ENCODE measurements at regions not wholly inside any gene's neighbourhood (a gene's known extent, or its start where the extent isn't known, plus 50 kb on each side); places are given as distances from the start of the nearest gene placed in this dataset.

DNA sequence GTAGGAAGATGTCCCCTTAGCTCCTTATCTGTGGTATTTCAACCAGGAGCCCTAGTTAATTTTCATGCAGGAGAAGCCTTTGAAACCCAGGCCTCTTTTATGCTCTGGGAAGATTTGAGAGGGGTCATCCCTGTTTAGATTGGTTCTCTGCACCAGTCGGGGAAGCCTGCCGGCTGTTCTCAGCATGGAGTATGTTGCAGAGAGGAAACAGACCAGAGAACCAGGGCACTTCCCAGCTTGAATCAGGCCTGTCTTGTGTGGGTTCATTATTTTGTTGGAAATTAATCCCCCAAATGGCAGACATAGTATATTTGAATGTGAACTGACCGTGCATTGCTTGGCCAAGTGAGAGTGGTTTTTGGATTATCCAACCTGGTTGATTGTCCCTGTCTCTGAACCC, 1082.1 kb upstream of the RBFOX1 start:
- DNase-seq (ENCODE audit: missing footprints): no peak
- intact Hi-C loops (cut with DNase I): no loop called here
- ATAC-seq: no peak

DNA sequence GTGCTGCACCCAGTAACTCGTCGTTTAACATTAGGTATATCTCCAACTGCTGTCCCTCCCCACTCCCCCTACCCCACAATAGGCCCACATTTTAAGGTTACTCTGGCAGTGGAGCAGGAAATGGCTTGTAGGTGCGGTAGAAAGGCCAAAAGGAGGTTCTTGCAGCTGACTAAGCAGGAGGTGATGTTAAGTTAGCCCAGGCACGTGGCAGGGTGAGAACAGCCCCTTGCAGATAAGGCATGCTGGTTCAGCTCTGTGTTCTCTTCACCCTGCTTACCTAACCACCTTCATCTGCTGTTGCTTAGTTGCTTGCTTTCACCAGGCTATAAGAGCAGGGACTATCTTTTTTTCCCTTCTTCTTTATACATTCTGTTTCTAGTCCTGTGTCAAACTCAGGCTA, 1082.8 kb upstream of the RBFOX1 start:
- DNase-seq (ENCODE audit: missing footprints): no peak
- intact Hi-C loops (cut with DNase I): no loop called here
- no peak for ATAC-seq

GRCh38 chr16:6248199-6248598, 1084.4 kb upstream of the RBFOX1 start:
- ATAC-seq (no peak), DNase-seq (ENCODE audit: missing footprints) (no peak)
- intact Hi-C loops (cut with DNase I): no loop called here

GRCh38 chr16:6247775-6248174, 1084.9 kb upstream of the RBFOX1 start:
- no peak for ATAC-seq
- intact Hi-C loops (cut with DNase I): no loop called here
- DNase-seq (ENCODE audit: missing footprints): no peak

DNA sequence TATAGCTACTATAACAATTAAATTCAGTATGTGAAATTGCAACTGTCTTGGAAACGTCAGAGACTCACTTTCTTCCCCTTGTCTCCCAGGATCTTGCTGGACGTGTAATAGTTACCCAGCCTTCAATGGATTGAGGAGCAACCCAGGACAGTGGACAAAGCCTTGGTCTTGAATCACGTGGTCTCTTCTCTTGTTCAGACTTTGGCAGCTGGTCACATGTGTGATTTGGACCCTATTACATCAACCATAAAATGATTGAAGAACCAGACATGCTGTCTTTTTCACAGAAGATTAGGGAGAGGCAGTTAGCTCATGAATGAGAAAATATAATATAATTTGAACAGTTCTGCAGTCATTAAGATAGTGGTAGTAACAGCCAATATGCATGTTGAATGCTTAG, 1085.5 kb upstream of the RBFOX1 start:
- DNase-seq (ENCODE audit: missing footprints) (no peak), ATAC-seq (no peak)
- intact Hi-C loops (cut with DNase I): no loop called here

GRCh38 chr16:6246266-6246665, 1086.4 kb upstream of the RBFOX1 start:
- intact Hi-C loops (cut with DNase I): no loop called here
- DNase-seq (ENCODE audit: missing footprints): no peak
- ATAC-seq: no peak

DNA sequence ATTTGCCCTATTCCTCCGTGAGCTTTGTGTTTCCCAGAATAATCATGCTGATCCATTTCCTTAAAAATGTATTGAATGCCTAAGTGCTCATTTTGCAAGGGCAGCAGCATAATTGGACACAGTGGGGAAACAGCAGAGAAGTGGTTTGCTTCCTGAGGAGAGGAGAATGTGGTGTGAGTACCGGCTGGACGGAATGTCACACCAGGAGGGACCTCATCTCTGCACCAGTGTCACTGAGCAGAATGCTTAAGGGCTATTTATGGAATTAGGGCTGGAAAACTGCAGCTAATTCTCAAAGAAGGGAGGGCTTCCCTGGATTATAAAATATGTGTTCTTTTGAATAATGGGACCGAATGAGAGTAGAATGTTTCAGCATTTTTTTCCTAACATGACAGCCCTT, 1100.6 kb upstream of the RBFOX1 start:
- DNase-seq (ENCODE audit: missing footprints) (no peak), ATAC-seq (no peak)
- intact Hi-C loops (cut with DNase I): no loop called here

- ATAC-seq: no peak
- intact Hi-C loops (cut with DNase I): no loop called here
- no peak for DNase-seq (ENCODE audit: missing footprints)
Measured at GRCh38 chr16:6231398-6231797, 1101.2 kb upstream of the RBFOX1 start.

DNA sequence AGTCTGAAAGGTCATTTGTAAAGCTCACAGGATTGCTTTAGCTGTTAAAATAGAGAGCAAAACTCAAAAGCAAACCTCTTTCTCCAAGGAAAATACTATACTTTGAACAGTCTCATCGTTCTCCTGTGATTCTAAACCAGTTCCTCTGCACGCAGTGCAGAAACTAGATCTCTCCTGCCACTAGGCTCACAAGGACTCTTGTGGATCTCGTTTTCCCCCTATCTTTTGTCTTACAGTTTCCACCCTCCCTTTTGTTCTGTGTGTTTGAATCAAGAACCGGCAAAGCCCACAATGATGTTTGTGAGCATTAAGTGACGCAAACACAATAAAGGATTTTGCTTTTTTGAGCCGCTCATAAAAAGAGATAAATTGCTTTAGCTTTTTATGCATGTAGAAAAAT, 1103.5 kb upstream of the RBFOX1 start:
- DNase-seq (ENCODE audit: missing footprints) (no peak), ATAC-seq (no peak)
- intact Hi-C loops (cut with DNase I): no loop called here

DNA sequence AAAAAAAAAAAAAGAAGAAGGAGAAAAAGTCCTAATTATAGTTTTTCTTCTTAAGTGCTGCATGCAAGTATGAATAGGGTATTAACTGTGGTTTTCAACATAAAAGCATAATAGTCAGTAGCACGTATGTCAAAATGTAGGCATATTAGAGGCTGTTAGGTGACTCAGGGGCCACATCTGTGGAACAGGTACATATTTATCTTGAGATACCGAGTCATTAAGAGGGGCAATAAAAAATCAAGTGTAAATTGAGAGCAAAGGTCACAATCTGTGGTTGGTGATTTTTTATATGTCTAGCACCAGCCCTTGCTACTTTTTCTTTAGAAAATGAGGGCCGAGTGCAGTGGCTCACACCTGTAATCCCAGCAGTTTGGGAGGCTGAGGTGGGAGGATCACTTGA, 1113.8 kb upstream of the RBFOX1 start:
- intact Hi-C loops (cut with DNase I): no loop called here
- ATAC-seq (no peak), DNase-seq (ENCODE audit: missing footprints) (no peak)

- DNase-seq (ENCODE audit: missing footprints) (no peak), ATAC-seq (no peak)
- intact Hi-C loops (cut with DNase I): no loop called here
Measured at GRCh38 chr16:6216836-6217235, 1115.8 kb upstream of the RBFOX1 start.

DNA sequence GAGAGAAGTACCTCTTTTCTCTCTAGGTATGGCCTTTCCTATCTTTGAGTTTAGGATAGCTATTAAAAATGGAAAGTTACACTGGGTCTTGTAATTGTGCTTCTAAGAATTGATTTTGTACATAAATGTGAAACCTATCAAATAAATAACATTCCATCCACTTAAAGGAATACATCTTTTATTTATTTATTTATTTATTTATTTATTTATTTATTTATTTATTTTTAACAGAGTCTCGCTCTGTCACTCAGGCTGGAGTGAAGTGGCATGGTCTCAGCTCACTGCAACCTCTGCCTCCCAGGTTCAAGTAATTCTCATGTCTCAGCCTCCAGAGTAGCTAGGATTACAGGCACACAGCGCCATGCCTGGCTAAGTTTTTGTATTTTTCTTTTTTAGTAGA, 1114.0 kb upstream of the EEF2KMT start:
- intact Hi-C loops (cut with DNase I): no loop called here
- ATAC-seq: no peak
- no peak for DNase-seq (ENCODE audit: missing footprints)

DNA sequence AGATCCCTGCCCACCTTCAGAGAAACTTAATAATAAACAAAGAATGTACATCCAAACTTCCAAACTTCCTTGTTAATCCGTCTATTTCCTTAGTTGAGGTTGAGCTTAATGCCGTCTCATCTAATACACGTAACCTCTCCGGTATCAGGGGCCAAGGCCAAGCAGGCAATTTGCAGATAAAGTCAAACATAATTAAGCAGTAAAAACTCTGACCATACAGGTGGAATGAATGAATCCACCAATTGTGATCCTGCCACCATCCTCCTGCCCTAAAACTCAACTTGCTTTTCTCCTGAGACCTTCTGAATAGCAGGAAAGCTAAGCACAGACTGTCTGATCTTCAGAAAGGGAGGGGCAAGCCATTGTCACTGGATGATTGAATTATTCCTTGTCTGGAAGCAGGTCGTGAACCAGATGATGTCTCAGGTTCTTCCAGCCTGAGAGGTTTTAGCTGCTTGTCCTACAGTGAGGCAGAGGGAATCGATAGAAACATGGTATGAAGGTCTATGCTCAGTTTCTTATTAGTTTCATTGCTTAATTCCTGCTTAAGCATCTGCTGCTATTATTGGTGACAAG, 1111.8 kb upstream of the EEF2KMT start:
- ATAC-seq (no peak), DNase-seq (ENCODE audit: missing footprints) (no peak)
- intact Hi-C loops (cut with DNase I): no loop called here

DNA sequence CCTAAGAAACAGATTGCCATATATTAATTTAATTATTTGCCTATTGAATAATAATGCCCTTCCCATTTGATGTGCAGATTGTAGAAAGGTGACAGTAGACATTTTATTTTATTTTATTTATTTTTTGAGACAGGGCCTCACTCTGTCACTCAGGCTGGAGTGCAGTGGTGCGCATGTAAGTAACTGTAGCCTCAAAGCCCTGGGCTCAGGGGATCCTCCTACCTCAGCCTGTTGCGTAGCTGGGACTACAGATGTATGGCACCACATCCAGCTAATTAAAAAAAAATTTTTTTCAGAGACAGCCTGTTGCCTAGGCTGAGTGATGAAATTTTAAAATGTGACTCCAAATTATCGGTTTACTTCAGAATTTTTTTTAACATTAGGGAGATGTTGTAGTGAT, 1110.0 kb upstream of the EEF2KMT start:
- ATAC-seq: no peak
- no peak for DNase-seq (ENCODE audit: missing footprints)
- intact Hi-C loops (cut with DNase I): no loop called here

DNA sequence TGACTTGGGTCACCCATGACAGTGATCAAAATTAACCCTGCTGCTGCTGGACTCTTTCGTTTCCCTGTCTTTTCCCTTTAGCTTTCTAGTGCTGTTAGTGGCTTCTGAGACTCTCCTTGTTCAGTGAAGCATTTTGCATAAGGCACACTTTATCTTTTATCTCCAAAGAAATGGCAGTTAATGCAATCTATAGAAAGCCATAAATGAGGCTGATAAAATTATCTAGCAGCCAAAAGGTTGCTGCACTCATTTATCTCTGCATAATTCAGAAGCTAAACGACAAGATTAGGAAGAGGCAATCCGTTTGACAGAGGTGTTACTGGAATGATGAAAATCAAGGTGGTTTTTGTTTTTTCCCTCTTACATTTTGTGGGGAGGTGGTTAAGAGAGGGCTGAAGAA, 1109.5 kb upstream of the EEF2KMT start:
- no peak for DNase-seq (ENCODE audit: missing footprints)

GRCh38 chr16:6206080-6206479, 1108.5 kb upstream of the EEF2KMT start:
- DNase-seq (ENCODE audit: missing footprints) (no peak), ATAC-seq (no peak)
- intact Hi-C loops (cut with DNase I): no loop called here

More for the DNA sequence above, 1109.5 kb upstream of the EEF2KMT start:
- intact Hi-C loops (cut with DNase I): no loop called here
- ATAC-seq: no peak

DNA sequence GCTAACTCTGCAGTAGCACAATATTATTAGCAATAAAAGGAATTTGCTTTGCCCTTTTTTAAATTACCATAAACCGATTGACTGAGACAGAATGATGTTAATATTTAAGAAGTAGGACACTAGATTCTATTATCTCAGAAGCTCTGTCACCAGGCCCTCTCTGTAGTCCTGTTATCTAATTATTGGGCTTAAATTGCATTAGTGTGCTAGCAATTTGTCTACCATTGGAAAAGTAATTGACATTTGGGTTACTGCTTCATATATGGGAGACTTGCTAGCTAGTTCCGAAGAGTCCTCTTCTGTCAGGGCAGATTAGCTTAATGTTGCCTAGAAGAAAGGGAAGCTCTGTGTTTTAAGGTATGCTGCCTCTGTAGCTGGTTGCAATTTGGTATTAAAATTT, 1107.3 kb upstream of the EEF2KMT start:
- intact Hi-C loops (cut with DNase I): no loop called here
- no peak for ATAC-seq
- no peak for DNase-seq (ENCODE audit: missing footprints)

DNA sequence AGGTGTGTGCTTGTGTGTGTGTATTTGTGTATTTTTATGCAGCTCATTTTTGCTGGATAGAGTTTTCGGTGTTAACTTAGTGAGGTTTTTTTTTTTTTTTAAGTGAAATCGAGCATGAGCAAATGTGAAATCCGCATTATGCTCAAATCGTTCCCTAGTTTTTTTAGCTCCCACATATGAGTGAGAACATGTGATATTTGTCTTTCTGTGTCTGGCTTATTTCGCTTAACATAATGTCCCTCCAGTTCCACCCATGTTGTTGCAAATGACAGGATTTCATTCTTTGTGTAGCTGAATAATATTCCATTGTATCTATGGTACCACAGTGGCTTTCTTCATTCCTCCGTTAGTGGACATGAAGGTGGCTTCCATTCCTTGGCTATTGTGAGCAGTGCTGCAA, 1103.3 kb upstream of the EEF2KMT start:
- ATAC-seq: no peak
- DNase-seq (ENCODE audit: missing footprints): no peak
- intact Hi-C loops (cut with DNase I): no loop called here

DNA sequence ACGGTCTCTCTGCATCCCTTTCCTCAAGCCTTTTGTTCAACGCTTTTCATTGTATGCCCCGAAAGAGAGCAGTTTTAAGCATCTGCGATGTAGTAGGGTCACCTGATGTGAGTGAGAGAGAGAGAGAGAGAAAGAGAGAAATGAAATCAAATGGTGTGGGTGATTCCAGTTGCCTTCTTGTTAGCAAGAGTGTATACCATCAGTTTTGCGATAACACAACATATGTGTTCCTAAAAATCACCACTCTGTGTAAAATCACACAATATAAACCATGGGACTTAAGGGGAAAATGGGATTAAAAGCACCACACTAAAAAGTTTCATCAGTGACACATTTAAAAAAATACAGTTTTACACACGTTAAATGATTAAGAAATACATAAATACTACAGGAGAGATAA, 1102.7 kb upstream of the EEF2KMT start:
- no peak for DNase-seq (ENCODE audit: missing footprints)
- intact Hi-C loops (cut with DNase I): no loop called here
- no peak for ATAC-seq

- ATAC-seq (no peak), DNase-seq (ENCODE audit: missing footprints) (no peak)
- intact Hi-C loops (cut with DNase I): no loop called here
Measured at GRCh38 chr16:6195966-6196365, 1098.4 kb upstream of the EEF2KMT start.

- intact Hi-C loops (cut with DNase I): no loop called here
- ATAC-seq: no peak
- DNase-seq (ENCODE audit: missing footprints): no peak
Measured at GRCh38 chr16:6193718-6194117, 1096.1 kb upstream of the EEF2KMT start.

GRCh38 chr16:6192984-6193383, 1095.4 kb upstream of the EEF2KMT start:
- ATAC-seq: no peak
- intact Hi-C loops (cut with DNase I): no loop called here
- no peak for DNase-seq (ENCODE audit: missing footprints)
